HL-60 (cell line): ENCODE measurements at regions not wholly inside any gene's neighbourhood (a gene's known extent, or its start where the extent isn't known, plus 50 kb on each side); places are given as distances from the start of the nearest gene placed in this dataset.

Source experiments
- CTCF ChIP-seq: IDR thresholded peaks from one replicate; pipeline ENCODE4 v1.5.1; 2011; ENCODE audit warnings: low read length, control low read depth, inconsistent platforms; ENCODE audit not compliant: insufficient read depth
- POLR2AphosphoS5 ChIP-seq: IDR thresholded peaks from 2 replicates; pipeline ENCODE4 v1.6.1; 2012; ENCODE audit warnings: low read depth

- no peak for TF ChIP-seq POLR2AphosphoS5
- no peak for TF ChIP-seq CTCF
These were observed 174.0 kb upstream of the IL15 start for GRCh38 chr4:141462361-141462760.
